Central memory CD8-positive, alpha-beta T cell (primary cell): ENCODE measurements at regions not wholly inside any gene's neighbourhood (a gene's known extent, or its start where the extent isn't known, plus 50 kb on each side); places are given as distances from the start of the nearest gene placed in this dataset.

Experiments used
- ATAC-seq: fragments of 150-1000 bp; cut with Tn5 transposase; replicated peaks from 2 replicates; pipeline ENCODE4 v1.10.0; 2022; ENCODE audit warnings: mild to moderate bottlenecking, moderate FRiP score, moderate number of reproducible peaks; ENCODE audit not compliant: poor library complexity, severe bottlenecking; ENCODE audit errors: extremely low read depth
- DNase-seq, 2 donors: peaks; one replicate each; pipeline ENCODE4 v3.0.0; 2021; ENCODE audit warnings: low spot score in 2 of 2
- H3K27ac Mint-ChIP-seq: one replicate; pipeline ENCODE4 v1.8.0; 2022; ENCODE audit warnings: low read depth, mild to moderate bottlenecking, moderate library complexity, mixed read lengths
- H3K27me3 Mint-ChIP-seq: one replicate; pipeline ENCODE4 v1.8.0; 2022; ENCODE audit warnings: mixed read lengths
- H3K36me3 Mint-ChIP-seq: one replicate; pipeline ENCODE4 v1.8.0; 2022; ENCODE audit warnings: mild to moderate bottlenecking, moderate library complexity, mixed read lengths; ENCODE audit not compliant: insufficient read depth
- H3K4me1 Mint-ChIP-seq: one replicate; pipeline ENCODE4 v1.8.0; 2022; ENCODE audit warnings: mixed read lengths
- H3K4me3 Mint-ChIP-seq: one replicate; pipeline ENCODE4 v1.8.0; 2022; ENCODE audit warnings: mild to moderate bottlenecking, moderate library complexity, mixed read lengths
- H3K9me3 Mint-ChIP-seq: one replicate; pipeline ENCODE4 v1.8.0; 2022; ENCODE audit warnings: mixed read lengths

GRCh38 chrX:39016556-39016955 is 215.3 kb downstream of the MID1IP1 start:
- Mint-ChIP-seq H3K27ac (no peak overlapping the region), H3K4me1 (no peaks in the 10 kb centered on the region)
- no peak for ATAC-seq

GRCh38 chrX:39017077-39017476 is 215.8 kb downstream of the MID1IP1 start:
- Mint-ChIP-seq H3K4me3 (no peak overlapping the region), H3K4me1 (no peaks in the 10 kb centered on the region), H3K36me3 (no peaks in the 10 kb centered on the region), H3K27me3 (no peaks in the 10 kb centered on the region), H3K27ac (no peak overlapping the region), H3K9me3 (no peaks in the 10 kb centered on the region)
- DNase-seq = no peak
- ATAC-seq = no peak

More at GRCh38 chrX:39016556-39016955, 215.3 kb downstream of the MID1IP1 start:
- no peaks in the 10 kb centered on the region for H3K36me3 Mint-ChIP-seq
- H3K9me3 Mint-ChIP-seq = no peaks in the 10 kb centered on the region
- no peak overlapping the region for H3K4me3 Mint-ChIP-seq
- DNase-seq = no peak
- H3K27me3 Mint-ChIP-seq = no peaks in the 10 kb centered on the region

- no peaks in the 10 kb centered on the region for H3K27me3 Mint-ChIP-seq
- no peaks in the 10 kb centered on the region for H3K4me1 Mint-ChIP-seq
- no peak for ATAC-seq
Observed at GRCh38 chrX:39017716-39018115, 216.5 kb downstream of the MID1IP1 start.

GRCh38 chrX:39018541-39018940 is 217.3 kb downstream of the MID1IP1 start:
- H3K27me3 Mint-ChIP-seq = no peaks in the 10 kb centered on the region
- no peaks in the 10 kb centered on the region for H3K36me3 Mint-ChIP-seq
- DNase-seq (no peak), ATAC-seq (no peak)
- H3K4me1 Mint-ChIP-seq = no peaks in the 10 kb centered on the region
- H3K9me3 Mint-ChIP-seq = no peaks in the 10 kb centered on the region
- H3K4me3 Mint-ChIP-seq = no peak overlapping the region
- H3K27ac Mint-ChIP-seq = no peak overlapping the region

More at GRCh38 chrX:39017716-39018115, 216.5 kb downstream of the MID1IP1 start:
- no peaks in the 10 kb centered on the region for H3K36me3 Mint-ChIP-seq
- no peaks in the 10 kb centered on the region for H3K9me3 Mint-ChIP-seq
- no peak overlapping the region for H3K4me3 Mint-ChIP-seq
- H3K27ac Mint-ChIP-seq = no peak overlapping the region
- DNase-seq = no peak

- Mint-ChIP-seq H3K4me3 (no peak overlapping the region), H3K36me3 (no peaks in the 10 kb centered on the region), H3K9me3 (no peaks in the 10 kb centered on the region), H3K27ac (no peak overlapping the region), H3K27me3 (no peaks in the 10 kb centered on the region), H3K4me1 (no peaks in the 10 kb centered on the region)
- DNase-seq (no peak), ATAC-seq (no peak)
Observed at GRCh38 chrX:39019056-39019455, 217.8 kb downstream of the MID1IP1 start.

- Mint-ChIP-seq H3K27ac (no peak overlapping the region), H3K27me3 (no peaks in the 10 kb centered on the region), H3K4me3 (no peak overlapping the region), H3K9me3 (no peaks in the 10 kb centered on the region), H3K36me3 (no peaks in the 10 kb centered on the region), H3K4me1 (no peaks in the 10 kb centered on the region)
- ATAC-seq (no peak), DNase-seq (no peak)
Observed at GRCh38 chrX:39020051-39020669, 218.9 kb downstream of the MID1IP1 start.

- DNase-seq (no peak), ATAC-seq (no peak)
- Mint-ChIP-seq H3K4me1 (no peaks in the 10 kb centered on the region), H3K27ac (no peak overlapping the region), H3K36me3 (no peaks in the 10 kb centered on the region), H3K9me3 (no peaks in the 10 kb centered on the region), H3K4me3 (no peak overlapping the region), H3K27me3 (peaks cover 18% of the 10 kb centered on the region)
Observed at GRCh38 chrX:39022106-39022505, 220.8 kb downstream of the MID1IP1 start.

GRCh38 chrX:39029221-39029620 is 228.0 kb downstream of the MID1IP1 start:
- Mint-ChIP-seq H3K27me3 (peaks cover 22% of the 10 kb centered on the region), H3K36me3 (no peaks in the 10 kb centered on the region), H3K9me3 (peaks cover 6% of the 10 kb centered on the region), H3K4me3 (no peak overlapping the region), H3K4me1 (no peaks in the 10 kb centered on the region), H3K27ac (no peak overlapping the region)
- DNase-seq (no peak), ATAC-seq (no peak)

GRCh38 chrX:39030636-39031035 is 229.4 kb downstream of the MID1IP1 start:
- no peak for DNase-seq
- Mint-ChIP-seq H3K4me3 (no peak overlapping the region), H3K9me3 (peaks cover 6% of the 10 kb centered on the region), H3K4me1 (no peaks in the 10 kb centered on the region), H3K27ac (no peak overlapping the region), H3K36me3 (no peaks in the 10 kb centered on the region), H3K27me3 (peaks cover 19% of the 10 kb centered on the region)
- no peak for ATAC-seq

- Mint-ChIP-seq H3K4me3 (no peak overlapping the region), H3K36me3 (no peaks in the 10 kb centered on the region)
- no peak for ATAC-seq
Observed at GRCh38 chrX:39039890-39040289, 238.6 kb downstream of the MID1IP1 start.

GRCh38 chrX:39043838-39044550 is 242.7 kb downstream of the MID1IP1 start:
- DNase-seq (no peak), ATAC-seq (no peak)
- Mint-ChIP-seq H3K4me1 (no peaks in the 10 kb centered on the region), H3K36me3 (no peaks in the 10 kb centered on the region), H3K4me3 (no peak overlapping the region), H3K27me3 (no peaks in the 10 kb centered on the region), H3K27ac (no peak overlapping the region), H3K9me3 (no peaks in the 10 kb centered on the region)

More at GRCh38 chrX:39039890-39040289, 238.6 kb downstream of the MID1IP1 start:
- Mint-ChIP-seq H3K27me3 (peaks cover 18% of the 10 kb centered on the region), H3K9me3 (no peaks in the 10 kb centered on the region), H3K4me1 (no peaks in the 10 kb centered on the region), H3K27ac (no peak overlapping the region)
- DNase-seq = no peak

GRCh38 chrX:39047174-39047573 is 245.9 kb downstream of the MID1IP1 start:
- no peaks in the 10 kb centered on the region for H3K4me1 Mint-ChIP-seq

GRCh38 chrX:39049975-39050374 is 248.7 kb downstream of the MID1IP1 start:
- DNase-seq (no peak), ATAC-seq (no peak)
- H3K36me3 Mint-ChIP-seq = no peaks in the 10 kb centered on the region
- no peaks in the 10 kb centered on the region for H3K9me3 Mint-ChIP-seq
- H3K4me3 Mint-ChIP-seq = no peak overlapping the region
- no peaks in the 10 kb centered on the region for H3K4me1 Mint-ChIP-seq
- H3K27me3 Mint-ChIP-seq = peaks cover 16% of the 10 kb centered on the region
- no peak overlapping the region for H3K27ac Mint-ChIP-seq

More at GRCh38 chrX:39047174-39047573, 245.9 kb downstream of the MID1IP1 start:
- peaks cover 9% of the 10 kb centered on the region for H3K27me3 Mint-ChIP-seq
- ATAC-seq = no peak
- no peaks in the 10 kb centered on the region for H3K36me3 Mint-ChIP-seq
- no peaks in the 10 kb centered on the region for H3K9me3 Mint-ChIP-seq
- no peak overlapping the region for H3K27ac Mint-ChIP-seq
- H3K4me3 Mint-ChIP-seq = no peak overlapping the region
- DNase-seq = no peak
